Activated naive CD4-positive, alpha-beta T cell treated with Interleukin-2 at 50 U/mL for 16 hours (primary cell): ENCODE measurements at regions not wholly inside any gene's neighbourhood (a gene's known extent, or its start where the extent isn't known, plus 50 kb on each side); places are given as distances from the start of the nearest gene placed in this dataset.
A peak's percentile ranks its signal among the peaks of the same experiment; 100 is the strongest.

ENCODE experiments used
- DNase-seq: peaks from one replicate; pipeline ENCODE4 v3.0.0-alpha.2; 2020

GRCh38 chr10:31754803-31755624 is 173.6 kb downstream of the ARHGAP12 start:
- no peak for DNase-seq

DNA sequence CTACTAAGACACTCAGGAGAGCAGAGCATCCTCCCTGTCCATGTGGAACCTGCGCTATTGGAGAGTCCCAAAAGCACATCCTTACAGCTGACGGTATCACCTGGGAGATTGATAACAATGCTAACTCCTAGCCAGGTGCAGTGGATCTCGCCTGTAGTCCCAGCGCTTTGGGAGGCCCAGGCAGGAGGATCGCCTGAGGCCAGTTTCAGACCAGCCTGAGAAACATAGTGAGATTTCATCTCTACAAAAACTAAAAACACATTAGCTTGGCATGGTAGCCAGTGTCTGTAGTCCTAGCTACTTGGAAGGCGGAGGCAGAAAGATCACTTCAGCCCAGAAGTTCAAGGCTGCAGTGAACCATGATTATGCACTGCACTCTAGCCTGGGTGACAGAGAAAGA is 174.9 kb downstream of the ARHGAP12 start:
- no peak for DNase-seq

DNA sequence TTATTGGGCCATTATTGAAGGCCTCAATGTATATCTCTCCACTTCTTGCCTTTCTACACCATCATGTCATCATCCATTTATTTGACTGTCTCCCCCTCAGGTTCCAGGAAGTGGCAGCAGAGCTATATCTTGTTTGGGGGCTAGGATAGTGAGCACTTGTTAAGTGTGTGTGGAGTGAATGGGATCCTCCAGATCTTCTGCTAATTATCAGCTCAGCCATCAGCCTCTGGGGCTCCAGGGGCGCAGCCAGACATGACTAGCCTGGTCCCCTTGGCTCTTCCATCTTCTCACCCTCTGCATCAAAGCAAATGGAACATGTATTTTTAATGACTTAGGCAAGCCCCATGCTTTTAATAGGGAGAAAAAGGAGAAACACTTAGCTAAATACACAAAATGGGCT is 176.5 kb downstream of the ARHGAP12 start:
- DNase-seq, result no peak

- DNase-seq, result no peak
Observed at GRCh38 chr10:31751738-31752080, 176.9 kb downstream of the ARHGAP12 start.

DNA sequence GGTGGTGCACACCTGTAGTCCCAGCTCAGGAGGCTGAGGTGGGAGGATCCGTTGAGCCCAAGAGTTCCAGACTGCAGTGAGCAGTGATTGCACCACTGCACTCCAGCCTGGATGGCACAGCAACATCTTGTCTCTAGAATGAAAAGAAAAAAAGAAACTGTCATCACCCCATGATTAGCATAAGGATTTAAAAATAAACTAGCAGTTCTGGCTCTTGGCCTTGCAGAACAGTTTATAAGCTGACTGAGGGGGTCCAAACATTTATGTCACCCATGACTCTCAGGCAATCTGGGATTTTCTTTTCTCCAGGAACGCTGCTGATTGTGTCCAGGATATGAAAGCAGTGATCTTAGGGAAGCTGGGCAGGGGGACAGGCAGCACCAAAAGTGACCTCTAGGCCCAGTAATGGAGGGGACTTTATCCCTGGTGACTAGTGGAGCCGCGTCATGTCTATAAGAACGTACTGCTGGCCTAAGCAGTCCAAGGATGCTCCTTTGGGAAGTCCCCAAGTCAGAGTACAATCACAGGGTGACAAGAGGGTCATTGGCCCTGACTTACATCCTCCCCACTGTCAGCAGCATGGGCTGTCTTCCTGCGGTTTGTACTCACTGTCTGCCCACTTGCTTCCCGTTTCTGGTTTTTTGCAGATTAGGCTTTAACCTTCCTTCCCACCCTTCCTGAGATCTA is 177.4 kb downstream of the ARHGAP12 start:
- no peak for DNase-seq

- DNase-seq, result no peak
Observed at GRCh38 chr10:31749981-31750840, 178.4 kb downstream of the ARHGAP12 start.

- DNase-seq, result no peak
Observed at GRCh38 chr10:31749301-31749700, 179.3 kb downstream of the ARHGAP12 start.

DNA sequence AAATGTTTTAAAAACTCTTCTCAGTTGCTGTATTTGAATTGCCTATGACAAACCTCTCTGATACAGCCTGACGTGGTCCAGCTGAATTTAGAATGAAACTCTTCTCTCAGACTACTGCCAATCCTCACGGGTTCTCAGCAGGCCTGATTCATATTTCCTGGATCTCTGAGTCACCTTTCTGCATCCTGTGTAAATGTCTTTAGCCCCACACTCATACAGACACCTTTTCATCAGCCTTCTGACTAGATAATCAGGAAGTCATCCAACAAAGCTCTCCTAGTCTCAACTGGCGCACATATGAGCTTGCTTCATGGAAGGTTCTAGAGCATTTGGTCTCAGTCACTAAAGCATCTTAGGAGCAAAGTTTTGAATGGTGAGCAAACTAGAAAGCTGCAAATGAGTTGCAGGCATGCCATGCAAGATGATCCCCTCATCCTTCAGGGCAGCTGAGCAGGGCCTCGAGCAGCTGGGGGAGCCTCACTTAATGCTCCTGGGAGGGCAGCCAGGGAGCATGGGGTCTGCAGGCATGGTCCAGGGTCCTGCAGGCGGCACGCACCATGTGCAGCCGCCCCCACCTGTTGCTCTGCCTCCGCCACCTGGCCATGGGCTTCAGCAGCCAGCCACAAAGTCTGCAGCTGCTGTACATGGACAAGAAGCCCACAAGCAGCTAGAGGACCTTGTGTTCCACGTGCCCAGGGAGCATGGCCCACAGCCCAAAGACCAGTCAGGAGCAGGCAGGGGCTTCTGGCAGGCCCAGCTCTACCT is 182.8 kb downstream of the ARHGAP12 start:
- peak; percentile 43 for DNase-seq

DNA sequence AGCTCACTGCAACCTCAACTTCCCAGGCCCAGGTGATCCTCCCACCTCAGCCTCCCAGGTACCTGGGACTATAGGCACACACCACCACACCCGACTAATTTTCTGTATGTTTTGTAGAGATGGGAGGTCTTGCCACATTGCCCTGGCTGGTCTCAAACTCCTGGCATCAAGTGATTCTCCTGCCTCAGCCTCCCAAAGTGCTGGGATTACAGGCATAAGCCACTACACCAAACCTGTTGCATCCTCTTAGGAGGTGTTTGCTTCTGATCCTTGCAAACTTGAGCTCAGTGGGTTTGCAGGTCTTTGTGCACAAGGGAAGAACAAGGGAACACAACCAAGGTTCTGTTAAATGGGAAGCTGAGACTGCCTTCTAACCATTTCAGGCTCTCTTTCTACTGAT is 184.6 kb downstream of the ARHGAP12 start:
- DNase-seq, result no peak

DNA sequence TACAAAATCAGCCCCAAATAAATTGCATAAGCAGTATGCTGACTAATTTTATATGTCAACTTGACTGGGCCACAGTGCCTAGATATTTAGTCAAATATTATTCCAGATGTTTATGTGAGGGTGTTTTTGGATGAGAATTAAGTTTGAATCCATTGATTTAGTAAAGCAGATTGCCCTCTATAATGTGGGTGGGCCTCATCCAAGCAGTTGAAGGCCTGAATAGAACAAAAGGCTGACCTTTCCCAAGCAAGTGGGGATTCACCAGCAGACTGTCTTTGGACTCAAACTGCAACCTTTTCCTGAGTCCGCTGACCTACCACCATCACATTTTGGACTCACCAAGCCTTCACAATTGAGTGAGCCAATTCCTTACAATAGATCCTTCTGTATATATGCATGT is 186.4 kb downstream of the ARHGAP12 start:
- DNase-seq, result no peak

- no peak for DNase-seq
Observed at GRCh38 chr10:31741473-31741872, 187.2 kb downstream of the ARHGAP12 start.

GRCh38 chr10:31739711-31740110 is 188.9 kb downstream of the ARHGAP12 start:
- no peak for DNase-seq

- no peak for DNase-seq
Observed at GRCh38 chr10:31739146-31739545, 189.5 kb downstream of the ARHGAP12 start.

GRCh38 chr10:31731711-31732110 is 196.9 kb downstream of the ARHGAP12 start:
- no peak for DNase-seq

GRCh38 chr10:31730776-31731175 is 197.9 kb downstream of the ARHGAP12 start:
- DNase-seq, result no peak

DNA sequence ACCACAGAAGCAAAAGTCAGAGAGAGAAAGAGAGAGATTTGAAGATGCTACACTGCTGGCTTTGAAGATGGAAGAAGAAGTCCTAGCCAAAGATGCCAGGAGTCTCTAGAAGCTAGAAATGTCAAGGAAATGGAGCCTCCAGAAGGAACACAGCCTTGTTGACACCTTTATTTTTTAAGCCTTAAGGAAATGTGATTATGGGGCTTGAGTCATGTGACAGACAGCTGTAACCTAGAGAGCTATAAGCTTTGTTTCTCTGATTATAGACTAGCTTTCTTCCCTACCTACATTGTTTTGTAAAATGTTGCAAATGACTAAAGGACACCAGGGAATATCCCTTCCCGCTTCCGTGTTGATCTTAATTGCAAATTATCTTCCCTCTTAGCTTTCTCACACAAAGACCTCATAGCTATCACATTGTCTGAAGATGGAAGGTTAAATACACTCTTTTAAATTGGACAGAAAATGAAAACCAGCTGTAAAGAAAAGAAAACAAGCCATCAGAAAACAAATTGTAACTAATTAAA is 199.9 kb downstream of the ARHGAP12 start:
- DNase-seq, result no peak

- no peak for DNase-seq
Observed at GRCh38 chr10:31725436-31725835, 203.2 kb downstream of the ARHGAP12 start.

DNA sequence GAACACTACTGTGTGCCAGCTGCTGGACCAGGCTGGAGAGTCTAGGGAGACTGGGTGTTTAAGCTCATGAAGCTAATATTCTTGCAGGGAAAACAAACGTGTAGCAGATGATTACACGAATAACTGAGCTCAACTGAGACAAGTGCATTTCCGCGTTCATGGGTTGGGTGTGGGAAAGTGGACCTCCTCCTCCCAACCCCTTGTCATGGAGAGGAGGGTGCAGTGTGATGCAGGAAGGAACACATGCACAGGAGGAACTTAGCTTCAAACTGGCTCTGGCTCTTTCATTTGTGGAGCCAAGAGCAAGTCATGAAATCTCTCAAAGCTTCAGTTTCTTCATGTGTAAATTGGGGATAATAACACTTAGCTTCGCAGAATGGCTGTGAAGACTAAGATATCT is 204.3 kb downstream of the ARHGAP12 start:
- DNase-seq, result no peak

DNA sequence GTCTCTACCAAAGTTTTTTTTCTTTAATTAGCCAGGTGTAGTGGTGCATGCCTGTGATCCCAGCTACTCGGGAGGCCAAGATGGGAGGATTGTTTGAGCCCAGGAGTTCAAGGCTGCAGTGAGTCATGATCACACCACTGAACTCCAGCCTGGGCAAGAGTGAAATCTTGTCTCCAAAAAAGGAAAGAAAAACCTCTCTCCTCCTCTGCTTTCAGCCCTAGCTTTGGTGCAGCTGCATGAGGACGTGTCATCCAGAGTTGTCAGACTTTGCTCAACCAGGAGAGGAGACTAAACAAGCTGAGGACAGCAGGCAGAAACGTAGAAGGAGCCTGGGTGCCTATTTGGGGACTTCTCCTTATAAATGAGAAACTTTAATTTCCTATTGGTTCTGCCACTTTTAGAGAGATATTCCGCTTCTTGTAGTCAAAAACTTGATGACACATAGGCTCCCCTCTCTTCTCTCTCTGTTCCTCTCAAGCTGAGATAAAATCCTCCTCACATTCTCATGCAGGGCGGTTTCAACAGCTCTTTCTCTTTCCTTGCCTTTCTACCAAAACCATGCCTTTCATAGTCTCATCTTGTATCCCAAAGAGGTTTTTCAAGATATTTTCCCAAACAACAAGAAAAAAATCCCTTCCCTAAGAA is 205.4 kb downstream of the ARHGAP12 start:
- no peak for DNase-seq

DNA sequence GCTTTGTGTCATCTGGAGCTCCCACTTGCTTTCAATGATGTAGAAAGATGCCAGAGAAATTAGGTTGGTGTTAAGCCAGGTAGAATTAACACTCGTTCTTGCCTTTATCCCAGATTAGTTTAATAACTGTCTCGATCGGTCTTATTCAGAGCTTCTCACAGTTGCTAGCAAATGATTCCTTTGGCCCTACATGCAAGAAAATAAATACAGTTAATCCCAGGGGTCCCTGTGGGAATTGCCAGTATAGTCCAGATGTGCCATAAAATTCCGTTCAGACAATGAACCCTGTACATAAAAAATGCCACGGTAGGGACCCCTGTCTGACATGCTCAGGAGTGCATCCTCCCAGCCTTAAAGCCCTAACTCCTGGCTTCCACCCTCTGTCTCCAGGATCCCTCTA is 207.5 kb downstream of the ARHGAP12 start:
- DNase-seq, result no peak

DNA sequence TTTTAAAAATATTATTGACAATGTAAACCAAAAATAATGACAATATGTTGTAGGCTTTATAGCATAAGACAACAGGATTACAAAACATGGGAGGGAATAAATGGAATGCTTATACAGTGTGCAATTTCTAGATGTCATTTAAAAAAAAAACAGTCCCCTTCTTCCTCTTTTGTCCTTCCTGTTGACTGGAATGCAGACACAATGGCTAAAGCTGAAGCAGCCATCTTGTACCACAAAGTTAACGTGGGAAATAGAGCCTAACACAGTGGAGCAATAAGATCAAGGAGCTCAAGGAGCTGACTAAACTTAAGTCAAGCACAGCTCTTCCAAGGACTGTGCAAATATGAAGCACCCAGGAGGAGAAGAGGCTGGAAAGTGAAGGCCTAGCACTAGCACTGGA is 208.1 kb downstream of the ARHGAP12 start:
- DNase-seq, result no peak

DNA sequence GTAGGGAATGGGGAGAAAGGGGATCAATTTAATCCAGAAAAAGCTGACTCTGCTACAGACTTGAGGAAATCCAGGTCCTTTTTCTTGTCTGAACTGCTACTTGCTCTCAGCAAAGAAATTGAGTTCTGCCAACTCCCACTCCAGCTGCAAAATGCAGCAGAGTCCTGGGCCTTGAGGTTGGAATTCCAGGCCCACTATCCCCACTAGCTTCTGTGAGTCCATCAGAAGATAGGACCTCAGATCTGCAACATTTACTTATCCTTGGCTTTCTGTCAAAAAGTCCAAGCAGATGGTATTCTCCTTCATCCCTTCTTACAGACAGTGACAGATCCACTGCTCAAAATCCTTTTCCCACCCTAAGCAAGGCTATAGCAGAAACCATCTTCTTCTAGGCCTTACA is 219.2 kb downstream of the ARHGAP12 start:
- no peak for DNase-seq
